GM18520 (cell line): ENCODE measurements at regions not wholly inside any gene's neighbourhood (a gene's known extent, or its start where the extent isn't known, plus 50 kb on each side); places are given as distances from the start of the nearest gene placed in this dataset.
A peak's percentile ranks its signal among the peaks of the same experiment; 100 is the strongest.
"Not testable (repeated sequence)": the region's sequence is repeated elsewhere in the genome, so short reads cannot be mapped to it uniquely, and the experiment has no call there.

ENCODE experiments used
- ATAC-seq: cut with Tn5 transposase; IDR thresholded peaks from one replicate; pipeline ENCODE4 v1.9.1; 2021; ENCODE audit not compliant: unreplicated experiment

DNA sequence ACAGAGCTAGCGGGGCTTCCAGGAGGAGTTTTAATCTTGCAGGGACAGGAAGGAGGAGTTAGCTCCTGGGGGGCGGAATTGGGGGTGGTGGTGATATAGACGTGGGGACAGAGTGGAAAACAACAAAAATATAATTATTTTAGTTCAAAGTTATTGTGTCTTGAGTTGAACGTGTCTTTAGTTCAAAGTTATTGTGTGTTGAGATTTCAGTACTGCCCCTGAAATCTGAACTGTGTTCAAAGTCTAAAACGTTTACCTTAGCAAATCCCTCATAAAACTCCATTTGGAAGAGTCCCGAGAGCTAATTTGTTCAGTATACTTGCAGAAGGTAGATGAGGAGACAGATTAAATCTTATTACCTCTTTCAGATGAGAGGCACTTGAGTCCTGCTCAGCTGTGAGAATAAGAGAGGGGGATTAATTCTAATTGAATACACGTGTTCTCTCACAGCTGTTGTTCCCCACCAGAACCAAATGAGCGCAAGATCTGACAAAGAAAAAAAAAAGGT, 132.4 kb upstream of the ALDH3B2 start:
- not testable (repeated sequence) for ATAC-seq

DNA sequence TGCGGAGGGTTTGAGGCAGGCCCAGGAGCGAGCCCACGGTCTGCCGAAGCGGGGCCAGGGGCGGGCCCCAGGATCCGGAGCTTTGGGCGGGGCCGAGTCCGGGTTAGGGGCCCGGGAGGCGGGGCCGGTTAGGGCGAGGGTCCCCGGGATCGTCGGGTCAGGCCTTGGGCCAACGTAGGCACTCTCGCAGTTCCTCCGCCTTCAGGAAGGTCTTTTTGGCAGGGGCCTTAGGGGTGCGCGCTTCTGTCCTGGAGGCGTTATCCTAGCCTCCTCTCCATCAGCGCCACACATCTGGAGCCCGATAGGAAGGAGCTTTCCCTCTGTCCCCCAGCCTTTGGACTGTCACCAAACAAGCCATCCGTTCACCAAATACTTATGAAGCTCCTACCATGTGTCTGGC, 131.8 kb upstream of the ALDH3B2 start:
- ATAC-seq: not testable (repeated sequence)

DNA sequence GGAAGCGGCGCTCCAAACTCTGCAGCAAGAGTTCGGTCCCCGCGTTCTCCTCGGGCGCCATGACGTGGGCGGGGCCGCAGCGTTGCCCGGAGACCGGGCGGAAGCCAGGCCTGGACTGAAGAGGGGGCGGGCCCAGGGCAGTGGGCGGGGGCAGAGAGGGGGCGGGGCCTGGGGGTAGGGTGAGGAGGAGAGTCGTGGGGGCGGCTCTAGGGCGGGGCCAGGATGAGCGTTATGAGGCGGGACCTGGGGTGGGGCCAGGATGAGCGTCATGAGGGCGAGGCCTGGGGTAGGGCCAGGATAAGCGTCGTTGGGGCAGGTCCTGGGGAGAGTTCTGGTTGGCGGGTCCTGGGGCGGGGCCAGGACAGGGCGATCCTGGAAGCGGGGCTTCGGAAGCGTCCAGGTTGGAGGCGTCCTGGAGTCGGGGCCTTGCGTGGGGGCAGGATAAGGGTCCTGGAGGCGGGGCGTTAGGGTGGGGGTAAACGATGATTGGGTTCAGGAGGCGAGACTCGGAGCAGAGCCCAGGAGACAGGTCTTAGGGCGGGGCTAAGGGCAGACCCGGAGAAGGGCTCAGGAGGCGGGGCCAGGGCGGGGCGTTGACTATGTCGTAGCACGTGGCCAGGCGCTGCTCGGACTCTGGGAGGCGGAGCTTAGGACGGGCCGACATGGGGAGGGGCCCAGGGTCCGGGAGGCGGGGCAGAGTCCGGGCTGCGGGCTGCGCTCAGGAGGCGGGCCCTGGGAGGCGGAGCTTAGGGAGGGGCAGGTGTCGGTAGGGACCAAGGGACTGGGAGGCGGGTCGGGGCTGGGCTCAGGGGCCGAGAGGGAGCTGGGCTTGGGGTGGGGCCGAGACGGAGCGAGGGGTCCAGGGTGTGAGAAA, 131.1 kb upstream of the ALDH3B2 start:
- ATAC-seq: peak; percentile 60

DNA sequence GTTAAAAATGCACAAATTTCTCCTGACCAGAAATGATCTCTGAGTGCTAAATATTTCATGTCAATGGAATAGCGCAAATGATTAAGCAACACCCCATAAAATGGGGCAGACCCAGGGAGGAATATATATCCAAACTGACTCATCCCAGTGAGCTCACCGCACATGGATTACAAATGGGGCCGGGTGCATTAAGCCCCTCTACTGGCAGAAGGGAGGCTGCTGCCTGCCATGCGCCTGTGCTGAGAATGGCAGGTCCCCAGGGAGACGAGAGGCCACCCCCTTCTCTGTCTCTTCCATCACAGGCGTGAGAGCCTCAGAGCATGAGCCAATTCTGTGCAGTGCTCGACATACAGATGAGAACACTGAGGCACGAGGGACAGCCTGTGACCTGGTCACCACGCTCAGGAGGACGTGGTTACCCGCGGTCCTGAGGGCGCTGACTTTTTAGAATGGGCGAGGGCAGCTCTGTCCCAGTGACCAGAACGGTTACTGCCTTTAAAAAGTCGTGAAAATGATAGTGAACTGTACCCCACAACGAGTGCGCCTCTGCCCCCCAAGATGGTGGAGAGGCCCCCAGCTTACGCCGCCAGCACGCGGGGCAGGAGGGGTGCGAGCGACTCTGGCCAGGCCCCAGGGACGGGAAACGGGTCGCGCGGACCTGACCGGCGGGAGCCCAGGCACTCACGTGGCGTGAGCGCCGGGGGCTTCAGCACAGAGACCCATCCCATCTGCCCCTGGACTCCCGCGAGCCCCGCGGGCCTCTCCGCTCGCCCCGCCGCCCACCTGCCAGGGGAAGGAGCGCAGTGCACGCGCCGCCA, 130.2 kb upstream of the ALDH3B2 start:
- not testable (repeated sequence) for ATAC-seq

DNA sequence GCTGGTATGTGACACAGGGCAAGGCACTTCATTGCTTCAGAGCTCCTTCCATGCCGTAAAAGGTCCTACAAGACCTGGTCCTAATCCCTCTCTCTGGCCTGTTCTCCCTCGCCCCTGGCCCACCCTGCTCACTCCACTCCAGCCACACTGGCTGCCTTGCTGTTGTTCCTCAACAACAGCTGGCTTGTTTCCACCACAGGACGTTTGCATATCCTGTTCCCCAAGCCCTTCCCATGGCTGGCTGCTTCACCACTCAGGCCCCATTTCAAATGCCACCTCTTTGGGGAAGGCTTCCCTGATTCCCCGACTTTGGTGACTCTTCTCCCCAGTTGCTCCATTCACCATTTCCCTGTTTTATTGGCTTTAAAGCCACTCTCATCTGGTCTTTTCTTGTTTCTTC, 129.1 kb upstream of the ALDH3B2 start:
- not testable (repeated sequence) for ATAC-seq

DNA sequence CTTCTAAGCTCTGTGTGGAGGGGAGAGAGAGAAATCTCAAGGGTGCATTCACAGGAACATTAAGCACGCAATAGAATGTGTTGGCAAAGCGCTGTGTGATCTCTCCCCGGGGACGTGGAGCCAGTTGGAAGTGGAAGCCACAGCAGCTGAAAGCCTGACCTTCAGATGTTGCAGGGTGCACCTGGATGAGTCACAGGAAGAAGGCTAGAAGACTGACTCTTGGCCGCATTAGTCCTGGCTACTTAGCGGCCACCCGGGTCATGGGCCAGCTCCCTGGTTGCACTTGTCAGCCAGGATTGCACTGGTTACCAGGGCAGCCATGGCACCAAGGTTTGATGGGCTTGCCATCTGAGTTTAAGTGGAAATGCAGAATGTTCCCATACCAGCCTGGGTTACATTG, 128.6 kb upstream of the ALDH3B2 start:
- ATAC-seq: not testable (repeated sequence)

DNA sequence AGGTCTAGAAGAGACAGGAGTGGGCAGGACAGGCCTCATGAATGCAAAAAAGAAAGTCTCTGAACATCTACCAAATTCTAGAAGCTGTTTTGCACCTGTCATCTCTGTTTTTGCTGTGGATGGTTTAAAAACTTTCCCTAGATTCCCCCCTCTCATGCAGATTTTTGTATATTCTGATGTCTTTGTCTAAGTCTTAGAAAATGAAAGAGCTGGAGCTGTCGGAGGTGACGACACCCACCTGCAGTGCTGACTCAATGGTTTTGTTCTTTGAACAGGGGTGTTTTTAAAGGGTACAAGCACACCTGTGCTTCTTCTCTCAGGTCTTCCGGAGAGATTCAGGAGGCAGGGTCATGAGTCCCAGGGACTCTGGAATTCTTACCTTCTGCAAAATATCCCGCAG, 128.2 kb upstream of the ALDH3B2 start:
- not testable (repeated sequence) for ATAC-seq

DNA sequence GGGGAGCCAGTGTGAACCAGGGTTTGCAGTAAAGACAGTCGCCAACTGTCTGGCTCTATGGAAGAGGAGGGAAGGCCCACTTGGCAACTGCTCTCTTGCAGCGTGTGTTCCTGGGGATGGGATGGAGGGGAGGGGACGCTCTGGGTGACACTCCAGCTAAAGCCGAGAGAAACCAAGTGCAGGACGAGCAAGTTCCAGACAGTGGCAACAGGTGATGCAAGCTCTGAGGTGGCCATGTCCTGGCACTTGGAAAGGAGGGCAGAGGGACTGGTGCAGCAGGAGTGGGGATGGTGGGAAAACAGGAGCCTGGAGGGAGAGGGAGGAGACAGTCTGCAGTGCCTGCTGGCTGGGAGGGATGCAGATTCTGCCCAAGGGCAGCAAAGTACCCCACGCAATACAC, 127.0 kb upstream of the ALDH3B2 start:
- not testable (repeated sequence) for ATAC-seq

DNA sequence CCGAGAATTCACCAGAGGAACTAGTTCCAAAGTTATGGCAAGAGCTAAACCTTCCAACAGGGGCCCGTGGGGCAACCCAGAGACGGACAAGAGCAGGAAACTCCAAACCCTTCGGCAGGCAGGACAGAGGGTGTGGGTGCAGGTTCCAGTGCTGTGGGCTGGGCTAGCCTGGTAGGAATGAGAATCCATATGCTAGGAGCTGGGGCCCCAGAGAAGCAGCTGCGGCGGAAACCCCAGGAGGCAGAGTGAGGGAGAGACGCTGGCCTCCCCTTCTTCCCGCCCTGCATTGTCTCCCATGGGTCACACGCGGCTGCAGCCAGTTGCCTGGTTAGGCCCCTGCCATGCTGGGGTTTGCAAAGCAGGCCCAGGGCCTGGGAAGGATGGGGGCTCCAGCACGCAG, 126.2 kb upstream of the ALDH3B2 start:
- ATAC-seq: not testable (repeated sequence)

DNA sequence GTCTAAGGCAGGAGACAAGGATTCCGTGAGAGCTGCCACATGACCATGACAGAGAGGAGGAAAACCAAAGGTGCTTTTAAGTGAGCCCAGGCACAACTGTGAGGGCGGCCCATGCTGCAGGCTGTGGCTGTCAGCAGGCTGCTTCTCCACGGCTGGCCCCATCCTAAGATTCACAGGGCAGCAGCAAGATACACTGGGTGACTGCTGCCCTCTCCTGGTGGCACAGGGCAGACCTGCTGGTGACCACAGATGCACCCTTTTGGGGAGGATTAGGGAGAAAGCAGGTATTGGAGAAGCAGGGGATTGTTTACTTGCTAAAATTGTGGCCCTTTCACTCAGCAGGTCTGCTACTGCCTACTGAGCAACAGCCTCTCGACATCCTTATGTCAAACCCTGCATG, 125.4 kb upstream of the ALDH3B2 start:
- ATAC-seq: not testable (repeated sequence)

DNA sequence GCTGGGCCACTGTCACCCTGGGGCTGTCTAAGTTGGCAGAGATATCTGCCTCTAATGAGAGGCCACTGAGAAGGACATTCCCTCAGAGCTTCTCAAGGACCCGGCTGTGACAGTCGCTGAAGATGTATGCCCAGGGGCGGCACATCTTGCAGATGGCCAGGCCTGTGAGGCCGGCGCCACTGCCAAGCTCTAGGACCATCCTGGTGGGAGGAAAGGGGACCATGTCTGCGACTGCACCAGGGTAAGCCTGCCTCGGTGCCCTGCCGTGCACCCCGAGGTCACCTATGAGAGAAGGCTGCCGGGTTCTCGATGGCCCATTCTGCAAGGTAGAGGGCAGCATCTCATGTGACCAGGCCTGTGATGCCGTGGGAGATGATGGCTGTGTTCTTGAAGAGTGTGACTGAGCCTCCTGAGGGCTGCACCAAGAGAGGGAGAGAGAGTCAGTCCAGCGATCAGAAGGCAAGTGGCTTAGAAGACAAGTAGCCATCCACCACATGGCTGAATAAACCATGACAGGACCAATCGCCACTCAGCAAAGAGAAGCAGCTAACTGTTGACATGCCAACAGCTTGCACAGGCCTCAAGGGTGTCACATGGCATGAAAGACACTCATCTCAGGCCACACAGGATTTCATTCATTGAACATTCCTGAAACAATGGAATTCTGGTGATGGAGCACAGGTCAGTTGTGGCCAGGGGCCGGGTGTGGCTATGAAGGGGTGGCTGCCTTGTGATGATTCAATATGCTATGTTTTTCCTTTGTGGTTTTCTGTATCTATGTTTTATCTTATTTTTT, 123.5 kb upstream of the ALDH3B2 start:
- not testable (repeated sequence) for ATAC-seq

DNA sequence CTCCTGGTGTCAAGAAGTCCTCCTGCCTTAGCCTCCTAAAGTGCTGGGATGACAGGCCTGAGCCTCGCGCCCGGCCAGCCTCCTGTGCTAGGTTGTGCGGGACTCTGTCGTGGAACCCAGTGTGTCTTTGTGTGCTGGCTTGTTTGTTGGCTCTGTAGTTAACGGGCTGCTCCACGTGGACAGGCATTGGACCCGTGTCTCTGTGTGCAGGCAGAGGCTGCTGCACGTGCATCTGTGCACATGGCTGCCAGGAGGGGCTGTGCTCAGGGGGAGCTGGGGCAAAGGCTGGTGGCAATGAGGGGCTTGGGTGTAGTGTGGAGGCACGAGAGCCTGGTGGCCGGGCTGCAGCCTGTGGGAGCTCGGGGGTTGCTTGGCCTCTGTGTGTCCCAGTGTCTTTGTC, 121.3 kb upstream of the ALDH3B2 start:
- no peak for ATAC-seq

DNA sequence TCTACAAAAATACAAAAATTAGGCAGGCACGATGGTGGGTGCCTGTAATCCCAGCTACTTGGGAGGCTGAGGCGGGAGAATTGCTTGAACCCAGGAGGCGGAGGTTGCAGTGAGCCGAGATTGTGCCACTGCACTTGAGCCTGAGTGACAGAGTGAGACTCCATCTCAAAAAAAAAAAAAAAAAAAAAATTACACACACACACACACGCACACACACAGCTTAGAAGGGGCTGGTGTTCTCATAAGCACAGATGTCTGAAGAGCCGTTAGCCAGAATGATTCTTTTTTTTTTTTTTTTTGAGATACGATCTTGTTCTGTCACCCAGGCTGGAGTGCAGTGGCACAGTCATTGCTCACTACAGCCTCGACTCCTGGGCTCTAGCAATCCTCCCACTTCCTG, 119.3 kb upstream of the ALDH3B2 start:
- ATAC-seq: not testable (repeated sequence)

DNA sequence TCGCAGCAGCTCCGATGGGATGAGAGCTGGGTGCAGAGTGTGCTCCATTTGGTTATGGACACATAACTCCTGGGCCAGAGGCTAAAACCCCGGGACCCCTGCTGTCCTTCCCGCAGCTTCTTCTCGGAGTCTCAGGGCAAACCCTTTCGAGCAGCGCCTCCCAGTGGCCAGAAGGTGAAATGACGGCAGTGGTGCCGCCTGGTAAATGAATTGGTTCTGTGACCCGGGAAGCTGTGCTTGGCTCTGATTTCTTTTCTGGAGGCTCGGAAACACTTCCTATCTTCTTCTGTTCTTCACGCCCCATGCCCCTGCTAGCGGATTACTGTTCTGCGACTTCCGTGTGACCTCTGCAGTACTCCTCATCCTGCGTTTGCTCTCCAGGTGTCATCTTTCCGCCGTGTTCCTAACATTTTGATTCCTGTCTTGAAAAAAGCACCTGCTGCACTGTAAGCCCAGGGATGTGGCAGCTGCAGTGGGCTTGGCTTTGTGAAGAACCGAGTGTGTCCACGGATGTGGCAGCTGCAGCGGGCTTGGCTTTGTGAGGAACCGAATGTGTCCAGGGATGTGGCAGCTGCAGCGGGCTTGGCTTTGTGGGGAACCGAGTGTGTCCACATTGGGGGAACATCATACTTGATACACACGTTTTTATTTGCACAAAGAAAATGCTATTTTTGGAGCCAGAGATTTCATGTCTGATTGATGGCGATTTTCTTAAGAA, 118.0 kb upstream of the ALDH3B2 start:
- ATAC-seq: not testable (repeated sequence)

DNA sequence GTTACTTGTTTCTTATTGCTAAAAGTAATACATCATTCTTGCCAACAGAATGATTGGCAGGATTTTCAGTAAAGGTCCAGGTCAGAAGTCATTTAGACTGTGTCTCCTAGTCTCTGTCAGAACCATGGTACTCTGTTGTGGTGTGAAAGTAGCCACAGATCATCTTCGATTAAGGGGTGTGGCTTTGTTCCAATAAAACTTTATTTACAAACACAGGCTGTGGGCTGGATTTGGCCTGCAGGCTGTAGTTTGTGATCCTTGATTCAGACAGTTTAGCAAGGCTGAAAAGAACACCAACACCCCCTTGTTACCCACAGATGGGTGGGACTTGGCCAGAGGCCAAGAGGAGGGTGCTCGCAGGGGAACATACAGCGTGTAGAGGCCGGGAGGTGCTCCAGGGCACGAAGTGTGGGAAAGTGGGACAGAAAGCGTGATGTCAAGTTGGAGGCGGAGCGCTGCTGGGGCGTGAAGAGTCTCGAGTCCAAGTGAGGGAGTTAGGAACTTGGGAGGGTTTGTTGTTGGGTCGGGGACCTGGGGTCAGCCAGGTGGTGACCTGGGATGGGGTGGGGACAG, 117.3 kb upstream of the ALDH3B2 start:
- ATAC-seq: not testable (repeated sequence)

DNA sequence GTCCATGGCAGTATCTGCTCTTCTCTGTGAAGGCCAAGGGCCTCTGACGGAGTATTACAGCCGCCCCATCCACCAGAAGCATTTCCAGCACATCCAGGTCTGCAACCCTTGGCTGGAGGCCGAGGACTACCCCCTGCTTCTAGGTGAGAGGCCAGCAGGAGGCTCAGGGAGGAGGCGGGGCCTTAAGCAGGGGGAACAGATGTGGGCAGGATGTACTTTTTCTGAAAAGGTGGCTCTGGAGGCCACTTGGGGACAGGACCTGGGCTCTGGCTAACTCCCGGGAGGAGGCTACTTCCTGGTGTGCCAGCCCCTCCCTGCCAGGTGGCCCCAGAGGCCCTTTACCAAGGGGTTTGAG, 113.9 kb upstream of the ALDH3B2 start:
- ATAC-seq: not testable (repeated sequence)

DNA sequence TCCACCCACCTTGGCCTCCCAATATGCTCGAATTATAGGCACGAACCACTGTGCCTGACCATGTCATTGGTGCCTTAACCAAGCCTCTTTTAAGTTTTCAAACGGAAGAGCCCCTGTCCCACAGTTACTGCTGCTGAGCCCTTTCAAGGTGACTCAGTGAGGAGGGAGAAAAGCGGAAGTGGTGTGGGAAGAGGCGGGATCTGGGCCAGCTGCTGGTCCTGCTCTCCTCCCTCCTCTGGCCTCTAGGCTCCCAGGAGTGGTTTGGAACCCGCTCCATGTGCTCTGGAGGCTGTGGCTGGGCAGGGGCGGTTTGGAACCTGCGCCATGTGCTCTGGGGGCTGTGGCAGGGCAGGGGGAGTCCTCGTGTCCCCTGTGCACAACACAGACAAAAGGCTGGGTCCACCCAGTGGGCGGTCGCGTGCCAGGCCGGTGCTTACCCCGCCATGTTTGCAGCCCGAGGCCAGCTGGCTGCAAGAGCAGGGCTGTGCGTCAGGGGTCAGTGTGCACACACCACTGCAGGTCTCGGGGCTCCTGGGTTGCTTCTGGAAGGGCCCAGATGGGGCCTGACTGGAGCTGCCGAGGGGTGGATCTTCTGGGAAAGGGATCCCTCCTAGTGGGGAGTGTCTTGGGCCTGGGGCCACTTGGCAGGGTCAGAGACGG, 113.4 kb upstream of the ALDH3B2 start:
- ATAC-seq: not testable (repeated sequence)

DNA sequence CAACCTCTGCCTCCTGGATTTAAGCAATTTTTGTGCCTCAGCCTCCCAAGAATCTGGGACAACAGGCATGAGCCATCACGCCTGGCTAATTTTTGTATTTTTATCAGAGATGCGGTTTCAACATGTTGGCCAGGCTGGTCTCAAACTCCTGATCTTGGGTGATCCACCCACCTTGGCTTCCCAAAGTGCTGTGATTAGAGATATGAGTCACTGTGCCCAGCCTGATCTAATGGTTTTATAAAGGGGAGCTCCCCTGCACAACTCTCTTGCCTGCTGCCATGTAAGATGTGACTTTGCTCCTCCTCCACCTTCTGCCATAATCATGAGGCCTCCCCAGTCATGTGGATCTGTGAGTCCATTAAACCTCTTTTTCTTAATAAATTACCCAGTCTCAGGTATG, 107.5 kb upstream of the ALDH3B2 start:
- not testable (repeated sequence) for ATAC-seq

DNA sequence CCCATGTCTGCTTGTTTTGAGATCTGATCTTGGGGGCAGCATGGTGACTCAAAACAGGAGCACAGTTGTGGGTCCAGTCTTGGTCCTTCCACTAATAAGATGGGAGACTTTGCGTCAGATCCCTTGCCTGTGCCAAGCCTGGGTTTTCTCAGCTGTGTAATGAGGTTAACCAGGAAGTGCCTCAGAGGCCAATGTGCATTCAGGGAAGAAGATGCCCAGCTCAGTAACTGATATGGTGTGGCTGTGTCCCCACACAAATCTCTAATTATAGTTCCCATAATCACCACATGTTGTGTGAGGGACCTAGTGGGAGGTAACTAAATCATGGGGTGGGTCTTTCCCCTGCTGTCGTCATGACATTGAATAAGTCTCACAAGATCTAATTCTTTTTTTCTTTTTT, 107.1 kb upstream of the ALDH3B2 start:
- not testable (repeated sequence) for ATAC-seq
